Dermis blood vessel endothelial cell (primary cell): ENCODE measurements at regions not wholly inside any gene's neighbourhood (a gene's known extent, or its start where the extent isn't known, plus 50 kb on each side); places are given as distances from the start of the nearest gene placed in this dataset.

Experiments
- DNase-seq: peaks from one replicate; pipeline ENCODE4 v3.0.0; 2010

DNA sequence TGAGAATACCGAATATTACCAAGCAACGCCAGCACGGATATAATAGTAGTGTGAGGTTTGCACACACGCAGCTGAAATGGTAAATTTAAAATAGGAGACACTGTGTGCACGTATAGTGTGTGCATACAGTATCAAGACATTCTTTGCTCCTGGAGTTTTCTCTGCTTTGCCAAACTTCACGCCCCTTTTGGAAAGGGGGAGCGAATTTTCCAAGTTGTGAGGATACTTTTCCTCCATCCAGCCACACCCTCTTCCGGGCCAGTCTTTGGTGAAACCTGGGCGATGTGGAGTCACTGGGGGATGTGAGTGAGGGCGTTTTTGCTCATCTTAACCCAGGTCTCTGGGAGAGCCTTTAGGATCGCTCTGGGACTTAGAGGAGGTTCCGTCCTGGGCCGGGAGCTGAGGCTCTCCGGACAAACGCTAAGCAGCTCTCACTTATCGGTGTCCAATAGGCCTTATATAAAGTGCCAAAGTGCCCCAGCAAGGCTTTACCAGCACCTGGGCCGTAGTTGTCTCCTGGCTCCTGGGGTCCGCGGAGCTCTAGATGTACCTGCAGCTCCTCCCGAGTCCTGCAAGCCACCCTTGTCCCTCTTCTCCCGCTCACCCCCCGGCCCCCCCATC lies 160.0 kb upstream of the MKI67 start:
- no peak for DNase-seq

DNA sequence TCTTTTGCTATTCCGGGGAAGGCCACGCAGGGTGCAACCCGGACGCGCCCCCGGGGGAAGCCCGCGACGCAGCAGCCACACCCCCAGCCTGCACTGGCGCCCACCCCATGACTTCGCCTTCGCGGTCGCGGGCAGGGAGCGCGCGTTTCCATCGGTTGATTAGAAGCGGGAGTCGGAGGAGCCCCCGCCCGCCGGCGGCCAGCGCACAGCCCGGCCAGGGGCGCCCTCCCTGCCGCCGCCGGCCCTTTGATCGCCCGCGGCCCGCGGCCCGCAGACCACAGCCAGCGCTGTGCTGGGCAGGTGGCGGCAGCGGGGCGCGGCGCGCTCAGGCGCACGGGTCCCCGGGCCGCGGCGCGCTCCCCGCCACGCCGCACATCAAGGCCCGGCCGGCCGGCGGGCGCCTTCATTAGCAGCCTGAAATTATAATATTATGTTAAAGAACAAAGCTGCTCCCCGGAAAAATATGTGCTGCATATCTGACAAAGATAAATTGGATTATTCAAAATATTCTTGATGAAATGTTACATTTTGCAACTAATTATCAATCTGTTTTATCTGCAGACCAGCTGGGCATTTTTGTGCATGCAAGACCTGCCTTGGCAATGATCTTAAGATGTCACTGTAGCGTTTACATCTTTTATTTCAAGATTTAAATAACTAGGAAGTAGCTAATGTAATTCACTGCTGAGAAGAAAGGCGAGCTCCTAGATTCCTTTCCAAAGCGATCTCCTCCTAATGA lies 160.7 kb upstream of the MKI67 start:
- no peak for DNase-seq

DNA sequence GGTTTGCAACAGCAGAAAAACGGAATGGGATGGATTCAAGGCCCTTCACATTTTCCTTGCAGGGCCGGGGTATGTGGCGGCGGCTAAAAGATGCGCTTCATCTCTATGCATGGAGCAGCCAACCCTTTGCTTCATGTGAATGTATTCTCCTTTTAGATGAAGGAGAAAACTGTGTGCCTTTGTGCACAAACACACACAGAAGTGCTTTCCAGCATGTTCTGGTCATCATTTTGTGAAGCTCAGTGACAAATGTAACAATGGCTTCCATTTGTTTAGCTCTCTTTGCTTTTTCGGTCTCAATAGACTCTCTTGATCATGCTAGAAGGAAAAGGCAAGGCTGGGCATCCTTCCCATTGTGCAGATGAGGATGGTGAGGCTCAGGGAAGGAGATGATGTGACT lies 161.7 kb upstream of the MKI67 start:
- no peak for DNase-seq

DNA sequence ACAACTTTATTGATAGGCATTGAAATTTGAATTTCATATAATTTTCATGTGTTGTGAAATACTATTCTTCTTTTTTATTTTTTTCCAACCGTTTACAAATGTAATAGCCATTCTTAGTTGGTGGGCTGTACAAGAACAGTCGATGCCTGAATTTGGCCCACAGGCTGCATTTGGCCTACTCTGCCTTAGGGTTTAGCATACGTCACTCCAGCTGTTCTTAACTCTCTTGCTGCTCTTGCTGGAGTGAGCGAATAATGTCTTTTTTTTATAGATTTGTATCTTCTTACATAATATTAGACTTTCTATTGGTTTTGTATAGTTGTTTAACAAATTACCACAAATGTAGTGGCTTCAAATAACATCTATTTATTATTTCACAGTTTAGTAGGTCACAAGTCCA lies 163.4 kb upstream of the MKI67 start:
- no peak for DNase-seq

DNA sequence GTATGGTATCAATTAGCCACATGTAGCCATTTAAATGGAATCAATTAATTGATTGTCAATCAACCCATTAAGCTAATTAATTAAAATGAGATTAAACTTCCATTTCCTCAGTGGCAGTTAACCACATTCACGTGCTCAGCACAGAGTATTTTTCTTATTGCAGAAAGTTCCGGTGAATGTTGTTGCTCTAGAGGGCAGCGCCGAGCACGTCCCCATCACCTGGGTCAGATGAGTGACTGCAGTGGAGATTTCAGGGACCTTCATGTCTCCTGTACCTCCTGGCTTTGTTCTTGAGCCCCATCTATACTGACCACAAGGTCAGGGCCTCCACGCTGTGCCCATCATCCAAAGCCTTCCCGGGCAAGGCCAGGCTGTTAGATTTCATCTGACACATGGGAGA lies 168.8 kb upstream of the MKI67 start:
- no peak for DNase-seq

DNA sequence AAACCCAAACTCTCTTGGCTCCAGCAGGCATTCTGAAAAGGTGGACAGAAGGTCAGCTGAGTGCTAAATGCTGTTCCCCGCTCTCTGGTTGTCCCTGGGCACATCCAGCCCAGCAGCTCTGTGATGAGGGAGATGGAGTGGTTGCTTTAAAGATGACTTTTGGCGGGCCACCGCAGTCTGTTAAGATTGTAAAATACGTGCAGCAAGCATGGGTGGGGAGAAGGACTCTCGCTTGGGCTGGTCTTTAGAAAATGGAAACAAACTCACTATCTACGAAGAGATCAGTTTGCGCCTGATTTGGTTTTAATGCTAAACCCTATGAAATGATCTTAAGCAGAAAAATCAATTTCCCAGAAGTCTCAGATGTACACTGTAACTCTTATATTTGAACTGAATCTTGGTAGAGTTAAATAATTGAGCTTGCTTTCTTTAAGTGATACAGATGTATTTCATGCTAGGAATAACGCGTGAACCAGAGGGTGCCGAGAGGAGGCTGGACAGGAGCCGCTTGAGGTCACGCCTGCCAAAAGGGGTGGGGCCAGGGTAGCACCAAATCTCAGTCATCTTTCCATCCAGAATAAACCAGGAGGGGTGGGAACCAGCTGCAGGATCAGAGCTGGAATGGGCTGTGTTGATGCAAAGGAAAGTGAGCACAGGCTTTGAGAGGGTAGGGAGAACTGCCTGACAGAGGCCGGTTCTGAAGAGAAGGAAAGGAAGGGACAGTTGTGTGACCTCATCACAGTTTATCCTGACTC lies 170.2 kb upstream of the MKI67 start:
- DNase-seq = no peak

DNA sequence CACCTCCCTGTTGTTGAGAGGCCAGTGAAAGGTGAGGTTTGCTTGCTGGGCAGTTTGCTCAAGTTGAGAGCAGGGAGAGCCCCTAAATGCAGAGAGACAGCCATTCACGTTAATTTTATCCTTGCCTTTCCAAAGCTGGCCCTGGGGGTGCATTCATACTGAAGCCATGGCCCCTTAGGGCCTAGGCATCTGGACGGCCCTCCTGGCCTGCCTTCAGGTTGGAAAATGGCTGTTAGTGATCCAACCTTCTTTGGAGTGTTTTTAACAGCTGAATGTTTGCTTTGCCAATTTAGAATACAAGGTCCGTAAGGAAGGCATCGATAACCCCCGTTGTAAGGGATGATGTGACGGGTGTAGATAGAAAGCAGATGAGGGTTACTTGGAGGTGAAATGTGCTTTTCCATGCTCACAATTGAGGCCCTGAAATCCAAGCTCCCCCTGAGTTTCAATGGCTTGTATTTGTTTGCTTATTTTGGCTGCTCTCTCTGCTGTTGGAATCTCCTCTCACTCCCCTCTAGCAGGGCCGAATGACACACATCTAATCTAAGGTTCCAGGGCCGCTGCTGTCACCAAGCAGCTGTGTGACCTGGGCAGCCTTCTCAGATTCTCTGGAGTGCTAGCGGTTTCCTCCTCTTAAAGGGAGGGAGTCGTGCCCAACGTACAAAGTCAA lies 171.6 kb upstream of the MKI67 start:
- no peak for DNase-seq

DNA sequence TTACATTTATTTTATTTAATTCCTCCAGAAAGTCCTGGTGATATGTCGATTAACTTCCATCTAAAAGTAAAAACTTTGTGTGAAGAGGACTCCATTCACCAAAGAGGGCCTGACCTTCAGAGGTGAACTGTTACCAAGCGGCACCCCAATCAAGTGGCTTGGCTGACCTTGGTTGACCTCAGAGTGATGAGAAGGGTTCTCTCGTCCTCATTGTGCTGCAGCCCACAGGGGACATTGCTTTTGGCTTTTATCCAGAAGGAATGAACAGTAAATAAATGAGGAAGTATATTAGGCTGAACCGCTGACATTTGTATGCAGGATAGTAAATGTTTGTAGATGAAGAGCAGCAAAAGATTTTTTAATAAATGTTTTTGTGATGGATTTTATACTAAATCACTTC lies 172.4 kb upstream of the MKI67 start:
- DNase-seq = no peak

DNA sequence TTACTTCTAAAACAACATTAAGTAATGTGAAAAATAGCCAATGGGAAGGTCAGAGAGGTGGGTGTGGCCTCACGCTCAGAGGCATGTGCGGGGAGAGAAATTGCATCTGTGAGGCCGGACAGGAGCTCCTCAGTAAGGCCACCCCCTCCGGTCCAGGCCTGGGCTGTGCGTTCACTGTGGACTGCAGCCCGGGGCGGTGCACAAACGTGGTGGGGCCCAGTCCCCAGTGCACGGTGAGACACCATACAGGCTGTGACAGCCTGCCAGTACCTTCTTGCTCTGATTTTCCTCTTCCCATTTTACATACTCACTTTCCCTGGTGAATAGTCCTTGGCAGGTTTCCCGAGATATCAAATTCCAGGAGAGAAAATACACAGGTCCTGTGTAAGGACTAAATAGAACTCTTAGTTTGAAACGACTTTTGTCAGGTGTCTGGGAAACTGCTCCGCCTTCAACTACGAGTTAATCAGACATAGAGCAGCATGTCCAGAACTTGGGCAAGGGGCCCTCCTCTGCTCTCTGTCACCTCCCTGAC lies 174.1 kb upstream of the MKI67 start:
- DNase-seq = no peak

DNA sequence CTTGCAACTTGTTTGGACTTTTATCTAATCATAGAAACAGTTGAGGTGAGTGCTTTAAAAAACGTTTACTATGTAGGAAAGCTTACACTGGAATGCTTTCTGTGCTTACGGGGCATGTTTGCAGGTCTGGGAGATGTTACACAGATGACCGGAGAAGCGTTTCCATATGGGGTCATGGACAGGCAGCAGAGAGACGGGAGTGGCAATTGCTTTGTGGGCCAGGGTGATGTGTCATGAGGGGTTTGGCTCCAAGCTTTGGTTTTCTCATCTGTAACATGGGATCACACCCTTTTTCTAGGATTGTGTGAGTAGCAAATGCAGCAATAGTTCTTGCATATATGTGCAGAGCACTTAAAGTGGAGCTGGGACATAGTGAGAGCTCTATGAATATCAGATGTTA lies 174.8 kb upstream of the MKI67 start:
- no peak for DNase-seq

DNA sequence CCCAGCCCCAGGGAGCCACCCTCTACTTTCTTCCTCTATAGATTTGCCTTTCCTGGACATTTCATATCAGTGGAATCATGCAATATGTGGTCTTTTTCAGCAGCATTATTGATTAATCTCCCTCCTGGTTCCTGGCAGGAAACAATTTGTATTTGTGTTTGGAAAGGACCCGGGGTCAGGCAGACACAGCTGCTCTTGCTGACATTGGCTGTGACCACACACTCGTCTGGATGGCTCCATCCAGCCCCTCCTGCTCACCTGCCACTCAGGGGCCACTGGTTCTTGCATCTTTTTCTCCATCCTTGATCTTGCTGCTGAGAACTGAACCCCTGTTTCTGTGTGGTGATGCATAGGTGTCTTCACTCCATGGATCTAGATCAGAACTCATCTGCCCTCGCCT lies 176.6 kb upstream of the MKI67 start:
- no peak for DNase-seq

DNA sequence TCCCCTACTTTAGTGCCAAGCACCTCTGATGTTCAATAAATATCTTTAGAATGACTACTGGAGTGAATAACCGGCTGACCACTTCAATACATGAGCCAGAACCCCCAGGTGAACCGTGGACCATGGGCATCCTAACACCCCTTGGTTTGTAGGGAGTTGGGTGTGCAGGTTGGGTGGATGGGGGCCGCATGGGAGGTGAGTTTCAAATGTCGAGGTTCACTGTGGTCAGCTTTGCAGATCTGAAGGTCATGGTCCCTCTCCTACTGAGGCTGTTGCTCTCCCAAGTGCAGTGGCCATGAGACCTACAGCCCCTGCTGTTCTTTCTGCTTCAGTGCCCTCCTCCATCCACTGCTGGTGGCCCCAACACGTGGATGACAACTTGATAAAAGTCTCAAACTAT lies 178.0 kb upstream of the MKI67 start:
- no peak for DNase-seq

DNA sequence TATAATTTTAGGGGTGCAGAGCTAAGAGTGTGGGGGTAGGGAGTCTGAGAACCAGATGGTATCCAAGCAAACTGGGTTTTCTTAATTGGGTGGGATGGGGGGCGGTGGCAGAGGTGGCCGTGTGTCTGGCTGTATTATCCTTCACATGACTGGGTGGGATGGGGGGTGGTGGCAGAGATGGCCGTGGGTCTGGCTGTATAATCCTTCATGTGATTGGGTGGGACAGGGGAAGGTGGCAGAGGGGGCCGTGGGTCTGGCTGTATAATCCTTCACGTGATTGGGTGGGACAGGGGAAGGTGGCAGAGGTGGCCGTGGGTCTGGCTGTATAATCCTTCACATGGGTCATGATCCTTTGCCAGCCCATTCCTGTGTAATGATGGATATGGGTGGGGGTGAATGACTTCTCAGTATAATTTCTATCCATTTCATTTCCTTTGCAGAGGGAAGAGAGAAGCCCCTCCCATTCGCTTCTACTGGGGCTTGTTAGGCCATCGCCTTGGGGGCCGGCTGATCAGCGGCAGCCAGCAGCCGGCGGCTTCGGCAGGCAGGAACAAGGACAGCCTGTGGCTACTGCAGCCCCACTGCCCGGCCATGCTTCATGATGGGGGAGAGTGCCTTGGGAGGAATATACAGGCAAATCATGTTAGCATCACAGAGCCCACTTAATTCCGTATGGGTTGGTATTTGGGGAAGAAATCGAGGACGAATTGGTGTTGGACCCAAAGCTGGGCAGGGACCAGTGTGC lies 179.6 kb upstream of the MKI67 start:
- DNase-seq = no peak

DNA sequence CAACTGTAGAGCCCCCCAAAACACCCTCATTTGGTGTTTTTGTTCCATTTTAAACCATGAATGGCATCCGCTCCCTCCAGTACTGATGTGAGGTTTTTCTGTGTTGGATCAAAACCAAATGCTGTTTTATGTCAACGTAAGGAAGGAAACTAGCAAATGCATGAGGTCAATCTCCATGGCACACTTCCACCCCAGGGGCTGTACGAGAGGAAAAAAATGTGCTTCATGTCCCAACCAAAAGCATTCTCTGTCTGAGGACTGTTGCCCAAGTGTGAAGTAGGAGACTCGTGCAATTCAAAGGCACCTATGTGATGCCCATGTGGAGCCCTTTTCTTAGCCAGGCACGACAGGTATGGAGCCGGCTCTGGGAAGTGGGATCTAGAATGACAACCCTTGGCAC lies 180.3 kb upstream of the MKI67 start:
- no peak for DNase-seq

DNA sequence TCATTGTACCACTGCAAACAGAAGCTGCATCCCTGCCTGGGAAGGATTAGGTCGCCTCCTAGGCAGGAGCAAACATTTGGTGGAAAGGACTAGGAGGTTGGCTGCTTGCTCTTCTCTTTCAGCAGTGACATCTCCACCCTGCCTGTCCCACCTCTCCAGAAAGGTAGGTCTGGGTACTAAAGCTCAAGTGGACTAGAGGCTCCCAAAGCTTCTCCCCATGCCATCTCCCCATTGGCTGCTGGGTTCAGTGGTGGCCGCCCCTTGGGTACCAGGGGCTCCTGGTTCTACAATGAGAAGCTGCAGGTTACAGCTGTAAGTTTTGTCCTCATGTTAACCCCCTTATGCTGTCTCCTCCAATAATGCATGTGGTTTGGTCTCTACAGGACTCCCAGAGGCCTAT lies 180.7 kb upstream of the MKI67 start:
- no peak for DNase-seq

DNA sequence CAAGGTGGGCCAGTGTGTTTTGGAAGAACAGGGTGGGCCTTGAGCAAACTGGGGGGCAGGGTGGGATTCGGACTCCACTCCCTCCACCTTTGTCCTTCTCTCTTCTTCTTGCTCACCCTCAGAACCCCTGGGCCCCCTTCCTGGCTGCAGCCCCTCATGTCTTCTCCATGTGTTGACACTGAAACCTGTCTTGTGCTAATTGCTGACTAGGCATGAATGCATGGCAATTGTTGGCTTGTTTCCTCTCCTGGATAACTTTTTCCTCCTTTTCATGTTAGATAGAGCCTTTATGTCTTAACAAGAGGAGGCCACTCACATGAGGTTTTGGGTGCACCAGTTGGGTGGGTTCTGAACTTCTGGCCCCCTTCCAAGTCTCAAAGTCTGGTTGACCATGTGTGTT lies 181.6 kb upstream of the MKI67 start:
- no peak for DNase-seq

DNA sequence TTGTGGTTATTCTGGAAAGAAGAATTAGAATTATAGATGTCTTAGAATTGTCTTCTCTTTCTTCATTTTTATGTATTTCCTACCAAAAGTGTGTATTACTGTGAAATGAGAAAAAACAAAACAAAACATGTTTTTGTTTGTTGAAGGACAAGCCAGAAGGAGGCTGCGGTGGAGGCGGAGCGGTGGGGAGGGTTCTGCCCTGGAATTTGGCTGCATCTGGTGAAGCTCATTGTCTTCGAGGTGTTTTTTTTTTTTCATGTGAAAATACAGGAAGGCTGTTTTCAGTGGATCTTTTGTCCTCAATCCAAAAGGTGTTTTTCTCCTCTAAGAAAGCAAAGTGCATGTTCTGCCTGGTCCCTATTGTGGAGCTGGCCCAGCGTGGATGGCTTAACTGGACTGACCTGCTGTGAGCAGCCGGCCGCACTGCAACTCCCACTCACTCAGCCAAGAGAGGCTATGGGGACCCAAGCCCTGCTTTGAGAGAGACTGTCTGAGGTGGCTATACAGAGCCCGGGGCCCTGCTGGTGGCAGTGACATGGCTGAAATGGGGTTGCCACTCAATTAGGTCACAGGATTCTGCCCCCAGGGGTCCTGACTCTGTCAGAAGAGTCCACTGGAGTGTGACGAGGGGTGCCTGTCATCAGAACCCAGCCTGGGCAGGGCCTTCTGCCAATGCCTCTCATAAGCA lies 184.9 kb upstream of the MKI67 start:
- DNase-seq = no peak

DNA sequence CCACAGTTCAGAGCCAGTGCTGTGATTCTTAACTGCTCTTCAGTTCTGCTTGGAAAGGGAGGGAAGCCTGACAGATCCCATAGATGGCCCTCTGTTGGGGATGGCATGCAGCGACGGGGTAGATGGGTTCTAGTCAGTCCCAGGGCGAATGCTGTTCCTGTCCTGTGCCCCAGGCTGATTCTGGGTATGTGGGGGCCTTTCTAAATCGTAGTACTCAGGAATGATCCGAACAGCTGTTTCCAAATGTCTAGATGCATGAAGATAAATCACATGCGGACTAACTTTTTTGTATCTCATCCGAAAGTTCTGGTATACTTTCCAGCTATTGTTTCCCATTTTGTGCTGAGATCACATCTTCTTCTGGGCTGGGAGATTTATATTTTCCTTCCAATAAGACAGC lies 186.0 kb upstream of the MKI67 start:
- DNase-seq = no peak

DNA sequence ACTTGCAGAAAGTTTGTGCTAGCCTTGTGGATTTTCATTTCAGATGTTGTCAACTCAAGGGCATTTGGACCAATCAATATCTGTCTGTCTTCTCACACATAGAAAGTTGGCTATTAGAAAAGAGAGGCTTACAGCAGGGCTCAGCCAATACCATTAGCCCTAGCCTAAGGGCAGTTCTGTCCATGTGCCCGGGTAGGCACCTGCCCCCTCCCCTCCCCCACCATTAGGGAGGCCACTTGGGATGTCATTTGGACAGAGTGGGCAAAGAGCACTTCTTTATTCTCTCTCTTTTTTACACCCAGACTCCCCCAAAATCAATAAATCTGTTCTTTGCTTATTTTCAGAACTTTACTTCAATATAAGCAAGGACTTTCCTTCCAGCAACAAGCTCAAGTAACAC lies 188.5 kb upstream of the MKI67 start:
- DNase-seq = no peak

DNA sequence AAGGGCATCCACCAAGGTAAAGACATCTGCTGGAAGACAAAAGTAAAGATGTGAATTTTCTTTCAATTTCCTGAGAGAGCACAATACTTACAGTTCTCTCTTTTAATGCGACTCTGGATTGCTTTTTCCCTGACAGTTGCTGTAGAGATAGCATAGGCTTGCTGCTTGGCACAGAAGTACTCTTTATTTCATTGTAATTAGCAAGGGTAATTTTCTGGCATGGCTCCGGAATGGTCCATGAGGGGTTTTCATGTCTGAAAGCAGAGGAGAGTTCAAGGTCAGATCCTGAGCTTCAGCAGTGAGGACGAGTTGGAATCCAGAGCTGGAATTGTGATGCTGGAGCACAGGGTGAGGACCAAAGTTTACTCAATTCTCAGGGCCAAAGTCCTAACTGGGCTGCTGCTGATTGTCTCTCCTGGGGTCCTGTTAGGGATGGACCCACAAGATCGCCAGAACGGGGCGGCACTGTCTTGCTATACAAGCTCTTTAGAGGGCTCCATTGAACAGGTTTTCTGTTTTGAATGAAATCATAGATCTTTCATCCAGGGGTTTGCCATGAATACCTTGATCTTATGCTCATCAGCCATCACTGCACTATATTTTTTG lies 190.0 kb upstream of the MKI67 start:
- DNase-seq = no peak

DNA sequence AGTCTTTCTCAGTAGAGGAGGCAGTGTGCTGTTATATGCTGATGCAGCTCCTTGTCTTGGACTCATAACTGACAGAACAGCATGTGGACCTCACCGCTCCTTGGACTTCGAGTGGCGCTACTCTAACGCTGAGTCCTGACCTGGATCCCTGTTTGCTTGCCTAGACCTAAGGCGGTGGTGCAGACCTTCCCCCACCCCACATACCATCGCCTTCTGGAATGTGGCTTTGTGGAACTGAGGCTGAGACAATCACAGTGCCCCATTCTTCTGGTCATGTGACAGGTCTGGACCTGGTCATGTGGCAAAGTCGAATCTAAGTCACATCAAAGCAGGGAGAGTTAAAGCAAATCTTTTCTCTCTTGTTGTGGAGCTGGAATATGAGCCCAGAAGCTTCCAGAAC lies 190.7 kb upstream of the MKI67 start:
- DNase-seq = no peak

DNA sequence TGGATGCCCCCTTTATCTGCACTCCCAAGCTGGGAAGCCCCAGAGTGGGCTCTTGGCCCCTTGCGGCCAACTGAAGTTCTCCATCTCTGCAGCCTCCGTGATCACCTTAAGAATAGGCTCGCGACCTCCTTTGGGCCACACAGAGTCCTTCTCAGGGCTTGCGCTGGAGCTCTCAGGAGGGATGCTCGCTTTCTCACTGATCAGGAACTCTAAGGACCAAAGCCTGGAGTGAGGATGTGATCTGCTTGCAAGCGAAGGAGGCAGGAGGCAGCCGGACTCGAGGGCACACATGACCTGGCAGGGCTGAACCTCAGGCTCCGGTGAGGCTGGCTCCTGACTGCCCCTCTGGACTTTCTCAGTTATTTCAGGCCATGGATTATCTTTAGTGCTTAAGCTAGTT lies 192.1 kb upstream of the MKI67 start:
- no peak for DNase-seq
